MCF 10A (cell line): ENCODE measurements at regions not wholly inside any gene's neighbourhood (a gene's known extent, or its start where the extent isn't known, plus 50 kb on each side); places are given as distances from the start of the nearest gene placed in this dataset.

Experiments used
- BruUV-seq: library from RNA; stranded (reverse); fragments of 400-500 nt; replicated peaks from 2 replicates; lab custom pipeline; 2021; lab: Mats Ljungman, UMichigan
- CTCF ChIA-PET: fragments of 300-600 bp; sonication (Branson Sonifier 250); formaldehyde crosslinking; extraction: SDS; loops from one replicate; lab custom pipeline; 2021; ENCODE audit warnings: antibody characterized with exemption, inconsistent platforms; lab: Yijun Ruan, JAX
- POLR2A ChIA-PET: fragments of 300-600, 350-650 bp; sonication (Branson Sonifier 250); formaldehyde crosslinking; extraction: SDS; loops from one replicate; lab custom pipeline; 2020; ENCODE audit warnings: antibody characterized with exemption, inconsistent platforms; lab: Yijun Ruan, JAX
- DNase-seq: peaks from one replicate; pipeline ENCODE4 v3.0.0-alpha.2; 2018; ENCODE audit not compliant: unreplicated experiment
- H3K27ac Mint-ChIP-seq: one replicate; pipeline ENCODE4 v1.8.0; 2022; ENCODE audit warnings: mild to moderate bottlenecking, low read depth, mixed read lengths; ENCODE audit not compliant: unreplicated experiment
- H3K27me3 Mint-ChIP-seq: one replicate; pipeline ENCODE4 v1.8.0; 2022; ENCODE audit warnings: mixed read lengths; ENCODE audit not compliant: insufficient read depth, unreplicated experiment
- H3K36me3 Mint-ChIP-seq: one replicate; pipeline ENCODE4 v1.8.0; 2022; ENCODE audit warnings: mild to moderate bottlenecking, moderate library complexity, mixed read lengths; ENCODE audit not compliant: insufficient read depth, unreplicated experiment
- H3K4me1 Mint-ChIP-seq: one replicate; pipeline ENCODE4 v1.8.0; 2022; ENCODE audit warnings: mixed read lengths; ENCODE audit not compliant: insufficient read depth, unreplicated experiment
- H3K4me3 Mint-ChIP-seq: one replicate; pipeline ENCODE4 v1.8.0; 2022; ENCODE audit warnings: mild to moderate bottlenecking, moderate library complexity, mixed read lengths; ENCODE audit not compliant: unreplicated experiment
- H3K9me3 Mint-ChIP-seq: one replicate; pipeline ENCODE4 v1.8.0; 2022; ENCODE audit warnings: mixed read lengths; ENCODE audit not compliant: unreplicated experiment
- intact Hi-C: fragments of 100-400 bp; cut with micrococcal nuclease; formaldehyde crosslinking; loops from 2 replicates; pipeline ENCODE4 v1.14.1; 2022
- TF ChIP-seq, protein P1 (sequence below): fragments of 200-600 bp; IDR thresholded peaks from one replicate; pipeline ENCODE4 v1.8.0; 2022; ENCODE audit warnings: antibody characterized with exemption, mild to moderate bottlenecking; ENCODE audit not compliant: unreplicated experiment

DNA sequence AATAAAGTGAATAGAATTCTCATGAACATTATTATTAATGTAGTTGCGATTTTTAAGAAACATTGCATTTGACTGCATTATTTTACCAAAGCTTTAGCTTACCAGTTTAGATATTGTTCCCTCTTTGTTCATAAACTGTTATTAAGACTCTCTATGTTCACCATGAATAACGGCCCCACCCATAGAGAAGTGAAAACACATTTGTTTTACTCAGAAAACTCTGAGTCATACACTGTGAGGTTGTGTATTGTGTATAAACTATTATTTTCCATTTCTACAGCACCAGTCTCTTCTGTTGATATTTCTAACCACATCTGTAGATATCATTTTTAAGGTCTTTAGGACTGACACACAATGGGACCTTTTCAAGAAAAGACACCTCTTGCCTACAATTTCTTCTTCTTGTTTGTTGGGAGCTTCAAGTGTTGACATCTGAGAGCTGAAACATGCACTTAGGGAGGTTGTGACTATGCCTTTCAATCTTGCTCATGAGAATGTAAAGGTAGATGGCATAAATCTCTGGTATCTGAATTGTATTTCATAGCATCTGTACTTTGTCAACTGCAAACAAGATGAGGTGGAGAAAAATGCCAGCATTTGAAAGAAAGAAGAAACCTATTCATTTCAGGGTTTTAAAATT lies 252.9 kb upstream of the CDH8 start:
- intact Hi-C loops, result no loop called here
- H3K36me3 Mint-ChIP-seq, result no peaks in the 10 kb centered on the region
- H3K9me3 Mint-ChIP-seq, result peaks cover 15% of the 10 kb centered on the region
- ChIA-PET CTCF (no interaction called here), POLR2A (no interaction called here)
- H3K4me3 Mint-ChIP-seq, result no peak overlapping the region
- no peaks in the 10 kb centered on the region for H3K27me3 Mint-ChIP-seq
- H3K27ac Mint-ChIP-seq, result no peak overlapping the region
- DNase-seq, result no peak
- TF ChIP-seq, protein P1, sequence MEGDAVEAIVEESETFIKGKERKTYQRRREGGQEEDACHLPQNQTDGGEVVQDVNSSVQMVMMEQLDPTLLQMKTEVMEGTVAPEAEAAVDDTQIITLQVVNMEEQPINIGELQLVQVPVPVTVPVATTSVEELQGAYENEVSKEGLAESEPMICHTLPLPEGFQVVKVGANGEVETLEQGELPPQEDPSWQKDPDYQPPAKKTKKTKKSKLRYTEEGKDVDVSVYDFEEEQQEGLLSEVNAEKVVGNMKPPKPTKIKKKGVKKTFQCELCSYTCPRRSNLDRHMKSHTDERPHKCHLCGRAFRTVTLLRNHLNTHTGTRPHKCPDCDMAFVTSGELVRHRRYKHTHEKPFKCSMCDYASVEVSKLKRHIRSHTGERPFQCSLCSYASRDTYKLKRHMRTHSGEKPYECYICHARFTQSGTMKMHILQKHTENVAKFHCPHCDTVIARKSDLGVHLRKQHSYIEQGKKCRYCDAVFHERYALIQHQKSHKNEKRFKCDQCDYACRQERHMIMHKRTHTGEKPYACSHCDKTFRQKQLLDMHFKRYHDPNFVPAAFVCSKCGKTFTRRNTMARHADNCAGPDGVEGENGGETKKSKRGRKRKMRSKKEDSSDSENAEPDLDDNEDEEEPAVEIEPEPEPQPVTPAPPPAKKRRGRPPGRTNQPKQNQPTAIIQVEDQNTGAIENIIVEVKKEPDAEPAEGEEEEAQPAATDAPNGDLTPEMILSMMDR, result no peak
- no peaks in the 10 kb centered on the region for H3K4me1 Mint-ChIP-seq
- no TSS peak for BruUV-seq

DNA sequence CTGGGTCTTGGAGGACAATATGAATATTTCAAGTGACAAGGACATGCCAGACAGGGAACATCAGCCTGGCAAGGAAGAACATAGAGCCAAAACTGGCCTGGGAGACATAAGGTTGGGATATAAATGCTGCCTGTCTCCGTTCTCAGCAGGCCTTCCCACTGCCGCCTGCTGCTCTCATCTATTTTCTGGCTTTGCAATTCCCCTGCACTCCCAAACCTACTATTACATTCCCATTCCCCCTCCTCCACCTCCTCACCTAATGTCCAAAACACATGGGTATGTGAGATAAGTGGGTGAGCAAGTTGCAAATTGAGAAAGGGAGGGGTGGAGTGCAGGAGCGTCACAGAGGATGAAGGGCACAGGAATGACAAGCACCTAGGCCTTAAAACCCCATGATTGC lies 244.3 kb upstream of the CDH8 start:
- Mint-ChIP-seq H3K36me3 (no peaks in the 10 kb centered on the region), H3K27me3 (peaks cover 11% of the 10 kb centered on the region), H3K27ac (no peak overlapping the region), H3K9me3 (no peaks in the 10 kb centered on the region), H3K4me1 (no peaks in the 10 kb centered on the region), H3K4me3 (no peak overlapping the region)
- POLR2A ChIA-PET, result no interaction called here
- no peak for DNase-seq
- TF ChIP-seq, protein P1, result no peak
- BruUV-seq, result no TSS peak
- CTCF ChIA-PET, result interaction anchor here (0.6 kb wide), 1 partner anchor 14 kb away, joined by 3 read pairs; no protein-coding TSS in a partner anchor
- intact Hi-C loops, result no loop called here

- POLR2A ChIA-PET, result no interaction called here
- Mint-ChIP-seq H3K9me3 (peaks cover 6% of the 10 kb centered on the region), H3K27me3 (peaks cover 11% of the 10 kb centered on the region), H3K4me3 (no peak overlapping the region), H3K36me3 (no peaks in the 10 kb centered on the region), H3K4me1 (no peaks in the 10 kb centered on the region), H3K27ac (no peak overlapping the region)
- CTCF ChIA-PET, result interaction anchor here (0.9 kb wide), 1 partner anchor 88 kb away, joined by 3 read pairs; no protein-coding TSS in a partner anchor
- intact Hi-C loops, result no loop called here
- no peak for DNase-seq
- TF ChIP-seq, protein P1, result no peak
- no TSS peak for BruUV-seq
These were observed 241.7 kb upstream of the CDH8 start for GRCh38 chr16:62277942-62278341.

GRCh38 chr16:62276637-62277036 lies 240.4 kb upstream of the CDH8 start:
- Mint-ChIP-seq H3K4me1 (no peaks in the 10 kb centered on the region), H3K9me3 (peaks cover 6% of the 10 kb centered on the region), H3K27me3 (peaks cover 11% of the 10 kb centered on the region), H3K27ac (no peak overlapping the region), H3K36me3 (no peaks in the 10 kb centered on the region), H3K4me3 (no peak overlapping the region)
- no peak for DNase-seq
- ChIA-PET CTCF (no interaction called here), POLR2A (no interaction called here)
- TF ChIP-seq, protein P1, result no peak
- no TSS peak for BruUV-seq
- intact Hi-C loops, result no loop called here
